ENCODE measurements at regions not wholly inside any gene's neighbourhood (a gene's known extent, or its start where the extent isn't known, plus 50 kb on each side); places are given as distances from the start of the nearest gene placed in this dataset.
"Not testable (repeated sequence)": the region's sequence is repeated elsewhere in the genome, so short reads cannot be mapped to it uniquely, and the experiment has no call there.

DNA sequence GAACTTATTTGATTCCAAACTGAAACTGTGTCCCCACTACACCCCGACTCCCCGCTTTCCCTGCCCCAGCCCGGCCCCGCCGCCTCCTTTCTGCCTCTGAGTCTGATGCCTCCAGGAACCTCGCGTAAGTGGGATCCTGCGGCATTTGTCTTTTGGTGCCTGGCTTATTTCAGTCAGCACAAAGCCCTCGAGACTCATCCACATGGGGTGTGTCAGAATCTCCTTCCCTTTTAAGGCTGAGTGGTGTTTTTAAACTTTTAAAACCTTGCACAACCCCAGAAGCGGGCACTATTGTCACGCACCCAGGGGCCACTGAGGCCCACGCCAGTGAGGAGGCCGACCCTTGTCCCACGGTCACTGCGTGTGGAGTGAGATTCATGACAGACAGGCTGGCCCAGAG lies 206.9 kb downstream of the NPIPB11 start:
- not testable (repeated sequence) for DNase-seq

DNA sequence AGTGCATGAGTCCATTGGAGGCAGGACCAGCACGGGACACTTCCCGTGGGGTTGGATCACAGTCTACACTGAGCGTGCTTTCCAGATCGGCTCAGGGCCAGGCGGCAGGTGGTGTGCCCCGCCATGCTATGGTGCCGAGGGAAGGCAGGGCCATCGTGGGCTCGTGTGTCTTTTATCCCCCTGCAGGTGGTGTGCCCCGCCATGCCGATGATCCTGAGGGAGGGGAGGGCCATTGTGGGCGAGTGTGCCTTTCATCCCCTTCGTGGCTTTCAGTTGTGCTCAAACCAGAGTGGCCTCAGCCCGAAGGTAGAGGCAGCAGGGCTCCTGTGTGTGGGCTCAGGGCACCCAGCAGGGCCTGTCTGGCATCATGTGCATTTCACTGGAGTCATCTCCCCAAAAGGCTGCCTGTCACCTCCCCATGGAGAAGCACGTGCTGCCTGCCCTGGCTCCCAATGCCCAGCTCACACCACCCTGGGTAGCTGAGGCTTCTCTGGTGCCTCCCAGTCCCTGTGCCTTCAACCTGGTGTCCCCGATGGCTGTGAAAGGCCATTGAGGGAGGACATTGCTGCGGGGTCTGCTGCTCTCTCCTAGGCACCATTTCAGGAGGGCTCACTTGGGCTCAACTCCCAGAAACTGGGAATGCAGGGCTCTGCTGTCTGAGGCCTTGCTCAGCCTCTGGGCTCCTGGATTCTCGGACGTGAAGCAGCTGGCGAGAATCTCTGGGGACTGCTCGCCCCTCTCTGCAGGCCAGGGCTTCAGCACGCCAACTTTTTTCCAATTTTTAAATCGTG lies 207.6 kb downstream of the NPIPB11 start:
- no peak for DNase-seq

DNA sequence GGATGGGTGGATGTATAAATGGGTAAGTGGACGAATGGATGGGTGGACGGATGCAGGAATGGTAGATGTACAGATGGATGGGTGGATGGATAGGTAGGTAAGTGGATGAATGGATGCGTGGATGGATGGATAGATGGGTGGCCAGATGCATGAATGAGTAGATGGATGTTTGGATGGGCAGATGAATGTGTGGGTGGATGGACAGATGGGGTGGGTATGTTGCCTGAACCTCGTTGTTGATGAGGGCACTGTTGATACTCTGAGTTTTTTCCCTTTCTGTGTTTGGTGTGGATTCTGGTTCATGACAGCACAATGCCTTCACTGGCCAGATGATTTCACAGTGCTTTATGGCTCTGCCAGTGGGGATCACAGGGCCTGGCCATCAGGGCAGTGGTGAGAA lies 208.3 kb downstream of the NPIPB11 start:
- no peak for DNase-seq

DNA sequence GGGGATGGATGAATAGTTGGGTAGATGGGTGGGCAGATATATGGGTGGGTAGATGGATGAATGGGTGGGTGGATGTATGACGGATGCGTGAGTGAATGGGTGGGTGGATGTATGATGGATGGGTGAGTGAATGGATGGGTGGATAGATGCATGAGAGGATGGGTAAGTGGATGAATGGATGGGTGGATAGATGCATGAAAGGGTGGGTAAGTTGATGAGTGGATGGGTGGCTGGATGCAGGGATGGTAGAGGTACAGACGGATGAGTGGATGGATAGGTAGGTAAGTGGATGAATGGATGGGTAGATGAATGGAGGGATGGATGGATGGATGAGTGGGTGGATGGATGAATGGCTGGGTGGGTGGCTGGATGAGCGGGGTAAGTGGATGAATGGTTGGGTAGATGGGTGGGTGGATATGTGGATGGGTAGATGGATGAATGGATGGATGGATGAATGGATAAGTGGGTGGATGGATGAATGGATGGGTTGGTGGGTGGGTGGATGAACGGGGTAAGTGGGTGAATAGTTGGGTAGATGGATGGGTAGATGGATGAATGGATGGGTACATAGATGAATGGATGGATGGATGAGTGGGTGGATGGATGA lies 208.9 kb downstream of the NPIPB11 start:
- DNase-seq, result not testable (repeated sequence)

DNA sequence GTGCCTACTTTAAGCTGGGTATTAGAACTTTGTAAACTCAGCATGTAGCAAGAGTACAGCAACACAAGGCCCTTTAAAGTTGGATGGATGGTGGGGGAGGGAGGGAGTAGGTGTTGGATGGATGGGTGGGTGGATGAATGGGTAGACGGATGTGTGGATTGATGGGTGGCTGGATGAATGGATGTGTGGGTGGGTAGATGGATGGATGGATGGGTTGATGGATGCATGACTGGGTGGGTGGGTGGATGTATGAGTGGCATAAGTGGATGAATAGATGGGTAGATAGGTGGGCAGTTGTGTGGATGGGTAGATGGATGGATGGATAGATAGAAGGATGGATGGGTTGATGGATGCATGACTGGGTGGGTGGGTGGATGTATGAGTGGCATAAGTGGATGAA lies 209.8 kb downstream of the NPIPB11 start:
- DNase-seq, result not testable (repeated sequence)

DNA sequence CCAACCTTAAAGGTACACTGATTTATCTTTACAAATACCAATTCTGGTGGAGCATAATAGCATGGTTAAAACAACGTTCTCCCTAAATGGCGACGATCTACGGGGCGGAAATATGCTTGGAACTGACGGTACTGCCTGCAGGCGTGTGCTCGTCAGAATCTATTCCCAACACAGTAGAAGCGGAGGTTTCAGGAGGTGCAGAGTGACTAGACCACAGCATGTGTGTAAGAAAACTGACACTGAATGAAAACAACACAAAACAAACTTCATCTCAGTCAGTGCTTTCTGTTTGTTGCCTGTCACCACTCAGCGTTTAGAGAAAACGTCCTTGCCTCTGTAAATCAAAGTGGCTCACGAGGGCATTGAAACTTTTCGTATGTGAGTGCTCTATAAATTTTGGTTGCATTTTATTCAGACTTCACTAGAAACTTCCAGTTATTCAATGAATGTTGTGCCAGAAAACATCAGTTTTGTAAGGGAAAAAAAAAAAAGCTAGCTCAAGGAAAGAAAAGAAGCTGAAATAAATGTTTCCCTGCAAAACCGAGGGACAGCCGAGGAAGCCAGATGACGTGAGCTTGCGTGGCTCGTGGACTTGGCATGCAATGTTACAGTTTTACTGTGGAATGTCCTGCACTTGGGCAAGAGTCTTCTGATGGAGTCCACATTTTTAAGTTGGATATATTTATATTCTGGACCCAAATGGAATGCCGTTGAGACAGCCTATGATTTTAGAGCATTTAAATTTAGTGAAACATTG lies 210.4 kb downstream of the LAT start:
- not testable (repeated sequence) for DNase-seq

DNA sequence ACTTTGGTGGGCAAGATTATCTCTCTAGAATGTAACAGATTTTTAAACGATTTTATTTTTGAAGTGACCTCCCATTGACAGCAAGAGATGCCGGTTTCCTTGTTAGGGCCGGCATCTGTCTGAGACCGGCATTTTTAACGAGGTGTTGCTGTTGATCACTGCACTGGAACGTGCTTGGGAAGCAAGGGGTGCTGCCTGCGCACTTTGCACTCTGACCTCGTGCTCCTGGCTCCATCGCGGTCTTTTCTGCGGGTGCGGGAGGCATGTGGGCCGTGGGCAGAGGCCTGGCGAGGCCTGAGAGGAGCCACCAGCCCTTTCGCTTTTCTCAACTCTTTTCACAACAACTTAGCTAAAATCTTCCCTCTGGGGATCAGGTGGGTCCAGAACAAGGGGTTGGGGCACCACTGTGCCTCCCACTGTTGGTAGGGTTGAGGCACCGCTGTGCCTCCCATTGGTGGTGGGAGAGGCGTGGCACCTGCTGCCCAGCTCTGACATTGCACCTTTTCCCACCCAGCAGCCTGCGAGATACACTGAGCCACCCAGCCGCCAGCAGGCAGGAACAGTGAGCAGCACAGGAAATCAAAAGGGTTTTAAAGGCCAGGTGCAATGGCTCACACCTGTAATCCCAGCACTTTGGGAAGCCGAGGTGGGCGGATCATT lies 209.5 kb downstream of the LAT start:
- not testable (repeated sequence) for DNase-seq

DNA sequence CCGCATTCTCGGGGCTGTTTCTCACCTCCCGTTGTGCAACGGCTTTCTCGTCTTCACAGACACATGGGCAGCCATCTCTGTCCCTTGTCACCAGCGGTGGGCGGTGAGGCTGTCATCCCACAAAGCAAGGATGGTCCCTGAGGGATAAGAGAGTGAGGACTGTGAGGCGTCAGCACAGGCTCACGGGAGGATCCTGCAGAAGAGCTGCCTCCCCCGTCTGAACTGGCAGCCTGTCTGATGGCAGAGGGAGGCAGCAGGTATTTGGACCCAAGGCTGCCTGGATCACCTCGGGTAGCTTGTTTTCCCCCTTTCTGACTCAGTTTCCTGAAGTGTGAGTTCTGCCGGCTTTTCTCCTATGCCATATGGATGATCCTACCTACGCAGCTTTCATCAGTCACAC lies 208.8 kb downstream of the LAT start:
- DNase-seq, result not testable (repeated sequence)

DNA sequence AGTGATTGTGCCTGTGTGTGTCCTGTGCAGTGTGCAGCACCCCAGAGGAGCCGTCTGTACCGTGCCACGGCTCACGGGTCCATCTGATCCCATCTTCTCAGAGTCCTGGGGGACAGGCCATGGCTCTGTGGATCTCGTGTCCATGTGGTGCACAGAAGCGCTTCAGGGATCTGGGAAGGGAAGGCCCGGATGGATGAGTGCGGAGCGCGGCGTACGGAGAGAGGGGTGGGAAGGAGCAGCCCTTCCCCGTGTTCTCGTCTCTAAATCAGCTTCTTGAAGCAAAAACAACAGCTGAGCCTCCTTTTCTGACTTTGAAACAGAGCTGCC lies 208.4 kb downstream of the LAT start:
- not testable (repeated sequence) for DNase-seq

DNA sequence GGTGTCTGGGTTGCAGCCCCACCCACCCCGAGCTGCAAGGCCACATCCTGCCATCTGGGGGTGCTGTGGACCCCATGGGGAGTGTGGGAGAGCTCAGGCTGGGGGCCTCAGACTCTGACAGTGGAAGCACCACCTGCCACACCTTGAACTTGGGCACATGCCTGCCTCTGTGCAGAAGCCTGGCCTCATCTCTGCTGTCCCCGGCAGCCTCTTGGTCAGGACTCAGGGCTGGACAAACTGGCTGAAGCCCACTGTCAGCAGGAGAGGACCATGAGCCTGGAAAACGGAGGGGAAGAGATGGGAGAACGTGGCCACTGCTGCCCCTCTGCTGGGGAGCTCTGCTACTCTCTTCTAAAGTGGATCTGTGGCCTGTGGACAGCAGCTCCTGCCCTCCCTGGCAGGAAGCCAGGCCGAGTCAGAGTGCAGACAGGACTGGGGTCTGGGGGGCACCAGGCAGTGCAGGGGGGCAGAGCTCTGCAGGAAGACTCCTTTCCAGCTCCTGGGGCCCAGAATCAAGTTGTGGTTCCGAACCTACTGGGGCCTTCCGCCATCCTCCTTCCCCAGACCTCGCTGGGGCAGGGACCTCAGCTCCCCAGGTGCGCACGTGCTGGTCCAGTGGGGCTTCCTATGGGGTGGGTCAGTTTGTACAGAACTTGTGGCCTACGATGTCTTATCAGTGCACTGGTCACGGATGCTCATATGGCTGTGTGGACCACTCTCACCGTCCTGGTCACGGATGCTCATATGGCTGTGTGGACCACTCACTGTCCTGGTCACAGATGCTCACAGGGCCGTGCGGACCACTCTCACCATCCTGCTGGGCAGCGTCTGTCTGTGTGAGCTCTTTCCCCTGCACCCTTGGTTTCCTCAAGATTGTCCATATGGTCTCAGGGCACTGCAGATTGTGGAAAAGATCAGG lies 207.7 kb downstream of the LAT start:
- DNase-seq, result no peak

DNA sequence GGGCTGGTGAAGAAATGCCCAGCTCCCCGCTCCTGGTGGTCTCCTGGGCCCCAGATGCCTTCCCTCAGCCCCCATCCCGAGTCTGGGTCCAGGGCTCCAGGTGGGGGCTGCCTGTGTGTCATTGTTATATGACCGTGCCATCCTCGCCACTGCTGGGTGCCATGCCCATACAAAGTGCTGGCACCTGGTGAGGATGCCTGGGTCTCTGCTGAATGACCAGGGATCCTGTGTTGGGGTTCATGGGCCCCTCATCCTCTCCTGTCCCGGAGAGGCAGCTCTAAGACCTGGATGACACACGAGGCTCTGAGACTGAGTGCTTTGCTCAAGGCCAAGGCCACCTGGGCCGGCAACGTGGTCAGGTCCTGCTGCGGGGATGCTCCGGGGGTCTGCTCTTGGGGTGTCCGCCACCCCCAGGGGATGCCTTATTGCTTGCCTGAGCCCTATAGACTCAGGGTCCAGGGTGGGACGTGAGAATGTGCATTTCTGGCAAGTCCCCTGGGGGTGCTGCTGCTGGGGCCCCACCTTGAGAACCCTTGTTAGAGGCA lies 206.9 kb downstream of the LAT start:
- not testable (repeated sequence) for DNase-seq

DNA sequence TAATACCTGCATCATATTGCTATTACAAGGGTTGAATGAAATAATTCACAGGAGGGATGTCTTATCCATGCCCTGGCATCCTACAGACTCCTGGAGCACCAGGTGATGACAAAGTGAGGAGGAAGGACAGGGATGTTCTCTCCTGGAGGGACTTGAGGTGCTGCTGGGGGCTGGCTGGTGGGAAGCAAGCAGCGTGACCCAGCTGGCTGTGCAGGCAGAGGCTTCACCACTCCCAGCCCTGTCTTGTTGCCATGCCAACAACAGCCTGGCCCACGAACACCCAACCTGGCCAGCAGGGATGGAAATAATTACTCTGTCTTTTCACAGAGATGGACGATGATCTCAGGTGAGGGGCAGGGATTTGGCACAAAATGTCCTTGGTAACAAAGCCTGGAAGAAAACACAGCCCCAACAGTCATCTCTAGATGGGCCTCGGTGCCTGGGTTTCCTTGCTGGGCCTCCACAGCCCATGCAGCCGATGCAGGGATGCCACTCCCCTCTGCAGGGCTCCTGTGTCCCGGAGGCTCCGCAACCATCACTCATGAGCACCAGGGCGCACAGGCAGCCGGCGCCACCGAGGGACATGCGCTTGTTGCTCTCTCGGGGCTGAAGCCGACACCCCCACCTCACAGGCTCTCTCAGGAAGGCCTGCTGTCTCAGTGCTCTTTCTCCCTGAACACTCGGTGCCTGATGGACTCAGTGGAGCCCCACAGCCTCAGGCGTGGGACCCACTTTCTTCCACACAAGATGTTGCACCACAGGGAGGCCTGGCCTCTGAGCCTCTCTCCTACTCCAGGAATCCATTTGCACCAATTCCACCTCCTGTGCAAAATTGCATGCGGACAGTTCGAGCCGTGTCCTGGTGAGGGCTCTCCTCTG lies 205.9 kb downstream of the LAT start:
- not testable (repeated sequence) for DNase-seq

DNA sequence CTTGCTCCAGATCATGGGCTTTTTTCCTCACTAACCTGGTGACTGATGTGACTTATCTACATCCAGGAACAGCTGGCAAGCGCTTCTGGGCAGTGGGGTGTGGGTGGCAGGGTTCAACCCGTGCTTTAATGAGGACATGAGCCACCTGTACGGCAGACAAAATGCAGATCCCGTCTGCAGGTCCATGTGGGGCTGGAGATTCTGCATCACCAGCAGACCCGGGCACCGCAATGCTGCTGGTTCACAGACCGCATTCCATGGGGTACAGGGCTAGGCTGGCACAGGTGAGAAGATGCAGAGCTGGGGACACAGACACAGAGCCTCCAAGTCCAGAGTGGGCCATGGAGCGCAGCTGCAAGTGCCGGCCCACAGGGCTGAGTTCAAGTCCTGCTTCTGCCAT lies 204.0 kb downstream of the LAT start:
- not testable (repeated sequence) for DNase-seq

DNA sequence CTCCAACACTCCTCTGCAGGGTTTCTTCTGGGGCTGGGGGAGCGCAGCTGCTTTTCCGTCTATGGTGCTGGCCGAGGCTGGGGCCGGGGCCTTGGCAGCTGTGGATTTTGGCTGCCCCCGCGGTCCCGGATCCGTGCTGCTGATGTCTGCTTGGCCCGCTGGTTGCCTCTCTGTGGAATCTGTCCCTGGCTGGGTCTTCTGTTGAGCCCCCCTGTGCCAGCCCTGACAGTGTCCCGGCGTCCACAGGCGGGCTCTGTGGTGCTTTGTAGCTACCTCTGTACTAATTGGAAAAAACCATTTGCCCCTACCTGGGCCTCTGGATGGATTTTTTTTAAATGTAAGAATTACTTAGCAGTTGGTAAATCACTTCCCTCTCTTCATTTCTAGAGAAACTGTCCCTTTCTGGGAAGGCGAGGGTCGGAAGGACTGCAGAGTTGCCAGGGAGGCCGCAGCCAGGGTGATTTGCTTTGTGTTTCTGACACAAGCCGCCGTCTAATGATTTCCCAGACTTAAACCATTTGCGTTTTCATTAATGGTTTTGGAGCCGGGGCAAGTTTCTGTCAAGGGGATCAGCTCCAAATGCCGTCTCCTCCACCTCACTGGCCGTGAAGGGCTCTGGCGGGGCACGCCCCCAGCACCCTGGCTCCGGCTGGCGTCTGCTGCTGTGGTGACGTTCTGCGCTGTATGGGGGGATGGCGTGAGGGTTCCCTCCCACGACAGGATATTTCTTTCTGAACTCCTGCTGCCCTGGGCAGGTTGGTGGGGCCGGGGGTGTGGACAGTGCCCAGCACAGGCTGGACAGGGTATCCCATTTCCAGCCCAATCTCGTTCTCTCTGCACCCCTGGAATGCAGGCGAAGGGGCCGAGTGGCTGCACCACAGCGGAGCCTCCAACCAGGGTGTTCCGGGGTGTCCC lies 201.7 kb downstream of the LAT start:
- DNase-seq, result not testable (repeated sequence)

DNA sequence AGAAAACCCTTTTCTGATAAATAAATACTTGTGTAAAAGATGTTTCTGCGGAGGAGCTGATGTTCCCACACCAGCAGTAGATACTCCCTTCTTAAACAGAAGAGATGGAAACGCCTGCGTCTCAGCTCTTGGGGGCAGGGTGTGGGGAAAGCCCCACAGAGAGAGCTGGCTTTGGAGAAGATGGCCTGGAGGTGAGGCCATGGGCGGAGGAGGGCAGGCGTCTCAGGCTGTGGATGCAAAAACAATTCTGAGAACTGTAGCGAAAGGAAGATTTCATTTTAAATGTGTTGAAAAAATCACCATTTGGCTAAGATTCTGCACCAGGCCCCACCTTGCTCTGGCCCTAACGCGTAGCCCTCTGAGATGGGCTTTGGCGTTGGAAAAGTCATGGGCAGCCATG lies 201.0 kb downstream of the LAT start:
- DNase-seq, result not testable (repeated sequence)

DNA sequence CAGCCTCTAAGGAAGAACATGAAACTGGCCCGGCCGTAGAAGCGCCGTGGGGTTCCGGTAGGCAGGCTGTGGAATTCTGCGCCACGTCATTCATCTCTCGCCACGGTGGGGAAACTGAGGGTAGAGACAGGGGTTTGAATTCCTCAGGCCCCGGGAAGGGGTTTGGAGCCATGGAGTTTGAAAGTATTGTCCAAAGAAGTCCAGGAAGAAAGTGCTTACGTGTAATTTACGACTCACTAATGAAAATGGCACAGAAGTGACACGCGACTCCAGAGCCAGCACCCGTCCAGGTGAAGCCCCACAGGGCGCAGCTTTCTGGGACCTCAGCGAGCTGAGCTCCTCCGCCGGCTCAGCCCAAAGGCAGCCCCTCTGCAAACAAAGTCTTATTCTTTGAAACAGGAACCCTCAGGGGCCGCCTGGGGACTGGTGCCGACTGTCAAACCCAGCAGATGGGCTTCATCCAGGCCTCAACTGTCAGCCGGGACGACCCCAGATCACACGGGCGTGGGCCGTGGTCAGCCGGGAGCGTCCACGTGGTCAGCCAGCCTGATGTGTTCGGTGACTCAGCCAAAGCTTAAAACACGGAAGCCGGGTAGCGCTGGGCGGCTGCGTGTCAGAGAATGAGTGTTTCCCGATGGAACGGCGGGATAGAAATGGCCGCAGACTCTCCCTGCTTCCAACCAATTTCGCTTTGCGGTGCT lies 200.0 kb downstream of the LAT start:
- not testable (repeated sequence) for DNase-seq

DNA sequence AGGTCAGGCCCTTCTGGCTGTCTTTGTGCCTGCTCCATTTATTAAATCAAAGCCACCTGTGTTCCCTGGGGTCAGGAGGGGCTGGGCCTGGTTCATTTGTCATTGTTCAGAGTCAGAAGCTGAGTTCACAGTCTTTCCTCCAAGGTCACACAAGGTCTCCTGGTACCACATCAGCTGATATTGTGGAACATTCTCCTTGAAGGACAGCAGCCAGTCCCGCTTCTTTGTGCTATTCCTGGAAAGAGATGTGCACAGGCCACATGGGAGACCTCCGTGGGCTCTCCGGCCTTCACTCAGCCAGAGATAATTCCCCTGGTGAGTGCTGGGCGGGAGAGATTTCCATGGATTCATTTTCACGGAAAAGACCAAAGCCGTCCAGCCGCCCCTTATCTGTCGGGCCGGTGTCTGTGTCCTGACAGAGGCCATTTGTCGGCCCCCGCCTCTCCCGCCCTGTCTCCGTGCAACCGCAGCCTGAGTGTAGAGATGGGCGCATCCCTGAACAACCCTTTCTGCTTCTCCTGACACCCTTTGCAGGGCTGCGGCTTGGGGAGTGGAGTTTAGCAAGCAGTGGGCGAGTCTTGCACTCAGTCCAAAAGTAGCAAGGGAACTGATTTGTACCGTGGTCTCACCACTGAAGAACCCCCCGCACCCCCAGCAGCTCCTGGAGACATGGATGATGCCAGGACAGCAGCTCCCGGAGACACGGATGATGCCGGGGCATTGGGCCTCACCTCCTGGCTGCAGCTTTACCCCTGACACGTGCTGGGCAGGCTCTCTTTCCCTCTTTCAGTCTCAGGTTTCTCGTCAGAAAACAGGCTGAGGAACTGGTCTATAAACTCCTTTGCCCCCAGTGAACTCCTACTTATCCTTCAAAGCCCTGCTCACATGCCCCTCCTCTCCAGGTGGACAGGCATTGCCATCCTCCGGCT lies 198.4 kb downstream of the LAT start:
- DNase-seq, result not testable (repeated sequence)
